Tibial nerve (tissue), 4 donors: ENCODE measurements at regions not wholly inside any gene's neighbourhood (a gene's known extent, or its start where the extent isn't known, plus 50 kb on each side); places are given as distances from the start of the nearest gene placed in this dataset. TPM values are rescaled to one million over a fixed set of nuclear protein-coding genes. Genes with fewer than 3 reads are reported as not detected.

Experiments used
- DNase-seq, 2 donors: peaks; one replicate each; pipeline ENCODE4 v3.0.0-alpha.2; 2019; ENCODE audit warnings: low spot score in 2 of 2
- H3K27ac ChIP-seq, 4 donors: fragments of 200-600 bp; sonication (generic) in 3 of 4; one replicate each; pipeline ENCODE4 v1.5.1; 2017 to 2019; ENCODE audit warnings: mild to moderate bottlenecking in 1 of 4
- H3K27me3 ChIP-seq, 2 donors: fragments of 200-600 bp; sonication (generic) in 1 of 2; one replicate each; pipeline versions ENCODE4 v1.5.1 to v1.6.0; 2017 to 2019
- H3K36me3 ChIP-seq, 3 donors: fragments of 200-600 bp; sonication (generic); one replicate each; pipeline ENCODE4 v1.5.1; 2018 to 2019
- H3K4me1 ChIP-seq, 4 donors: fragments of 200-600 bp; sonication (generic) in 3 of 4; one replicate each; pipeline ENCODE4 v1.5.1; 2017 to 2019
- H3K4me3 ChIP-seq, 4 donors: fragments of 200-600 bp; sonication (generic) in 3 of 4; one replicate each; pipeline ENCODE4 v1.5.1; 2017 to 2019; ENCODE audit warnings: mild to moderate bottlenecking in 1 of 4, moderate library complexity in 1 of 4
- H3K9me3 ChIP-seq, 4 donors: fragments of 200-600 bp; sonication (generic) in 3 of 4; one replicate each; pipeline ENCODE4 v1.5.1; 2017 to 2019
- EP300 ChIP-seq, 2 donors: sonication (generic); formaldehyde crosslinking; IDR thresholded peaks; one replicate each; pipeline ENCODE4 v1.6.1; 2017; ENCODE audit warnings: antibody characterized with exemption in 2 of 2, mild to moderate bottlenecking in 1 of 2
- POLR2A ChIP-seq, 2 donors: fragments of 450-650 bp; IDR thresholded peaks; one replicate each; pipeline ENCODE4 v1.6.1; 2017; ENCODE audit warnings: antibody characterized with exemption in 2 of 2, mild to moderate bottlenecking in 2 of 2, moderate library complexity in 2 of 2
- WGBS, 2 donors: methylation state at CpG; one replicate each; pipeline ENCODE4 v1.1.5; 2018; 5-methylcytosine and 5-hydroxymethylcytosine counted together
- small RNA-seq: library from RNA; depleted of rRNA; stranded (forward); fragments of <200 nt; gene quantifications from one replicate; pipeline ENCODE3, GENCODE V24; 2016
- TF ChIP-seq, protein P1 (sequence below), 5 experiments: fragments of 200-600 bp in 3 of 5; fragments of 450-650 bp in 2 of 5; sonication (generic) in 3 of 5; IDR thresholded peaks; one replicate each; pipeline ENCODE4 v1.5.1; 2016 to 2019; ENCODE audit warnings: antibody characterized with exemption in 5 of 5, mild to moderate bottlenecking in 3 of 5, moderate library complexity in 2 of 5

DNA sequence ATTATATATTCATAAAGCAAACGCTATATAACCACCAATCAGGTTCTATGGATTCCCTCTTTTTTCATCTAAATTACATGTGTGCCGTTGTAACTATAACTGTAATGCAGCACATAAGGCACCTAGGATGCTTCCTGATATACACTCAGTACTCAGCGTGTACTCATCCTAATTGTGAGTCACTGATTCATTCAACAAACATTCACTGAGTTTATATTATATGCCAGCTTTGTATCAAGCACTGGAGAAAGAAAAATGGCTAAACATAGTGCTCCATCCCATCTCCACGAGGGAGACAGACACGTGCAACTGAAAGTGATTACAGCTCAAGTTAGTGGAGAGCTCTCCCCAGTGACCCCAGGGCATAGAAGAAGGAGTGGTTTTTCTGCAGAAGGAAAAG lies 49.9 kb upstream of the SYN3 start:
- Histone ChIP-seq H3K9me3 (peaks cover 0 to 10% (median 0%) of the 10 kb centered on the region in 4 donors), H3K36me3 (no peaks in the 10 kb centered on the region), H3K4me3 (no peak overlapping the region), H3K4me1 (no peaks in the 10 kb centered on the region), H3K27me3 (no peaks in the 10 kb centered on the region), H3K27ac (no peak overlapping the region)
- WGBS, 2 donors = 61 to 62% methylated on average over 5 of the region's 5 CpGs
- no peak for DNase-seq
- TF ChIP-seq, protein P1, sequence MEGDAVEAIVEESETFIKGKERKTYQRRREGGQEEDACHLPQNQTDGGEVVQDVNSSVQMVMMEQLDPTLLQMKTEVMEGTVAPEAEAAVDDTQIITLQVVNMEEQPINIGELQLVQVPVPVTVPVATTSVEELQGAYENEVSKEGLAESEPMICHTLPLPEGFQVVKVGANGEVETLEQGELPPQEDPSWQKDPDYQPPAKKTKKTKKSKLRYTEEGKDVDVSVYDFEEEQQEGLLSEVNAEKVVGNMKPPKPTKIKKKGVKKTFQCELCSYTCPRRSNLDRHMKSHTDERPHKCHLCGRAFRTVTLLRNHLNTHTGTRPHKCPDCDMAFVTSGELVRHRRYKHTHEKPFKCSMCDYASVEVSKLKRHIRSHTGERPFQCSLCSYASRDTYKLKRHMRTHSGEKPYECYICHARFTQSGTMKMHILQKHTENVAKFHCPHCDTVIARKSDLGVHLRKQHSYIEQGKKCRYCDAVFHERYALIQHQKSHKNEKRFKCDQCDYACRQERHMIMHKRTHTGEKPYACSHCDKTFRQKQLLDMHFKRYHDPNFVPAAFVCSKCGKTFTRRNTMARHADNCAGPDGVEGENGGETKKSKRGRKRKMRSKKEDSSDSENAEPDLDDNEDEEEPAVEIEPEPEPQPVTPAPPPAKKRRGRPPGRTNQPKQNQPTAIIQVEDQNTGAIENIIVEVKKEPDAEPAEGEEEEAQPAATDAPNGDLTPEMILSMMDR (IDR thresholded peaks at IDR 0.05) = no peak
- TF ChIP-seq POLR2A (IDR thresholded peaks at IDR 0.05) = no peak
- TF ChIP-seq EP300 (IDR thresholded peaks at IDR 0.05) = no peak

Small RNAs in the stretch of these regions (small RNA-seq; reads per million reads assigned to genes)
- gene Z82198.3 = not detected
